Nephron (organoid): ENCODE measurements at regions not wholly inside any gene's neighbourhood (a gene's known extent, or its start where the extent isn't known, plus 50 kb on each side); places are given as distances from the start of the nearest gene placed in this dataset.
"Not testable (repeated sequence)": the region's sequence is repeated elsewhere in the genome, so short reads cannot be mapped to it uniquely, and the experiment has no call there.

Source experiments
- H3K27ac Mint-ChIP-seq, 3 experiments: 2 replicates each; pipeline ENCODE4 v1.8.0; 2020; ENCODE audit warnings: mixed read lengths in 3 of 3, mild to moderate bottlenecking in 2 of 3, moderate library complexity in 1 of 3
- H3K27me3 Mint-ChIP-seq: 2 replicates; pipeline ENCODE4 v1.8.0; 2021; ENCODE audit warnings: low read depth, mild to moderate bottlenecking, moderate library complexity, mixed read lengths
- H3K36me3 Mint-ChIP-seq: 2 replicates; pipeline ENCODE4 v1.8.0; 2020; ENCODE audit warnings: low read depth, mixed read lengths
- H3K4me1 Mint-ChIP-seq: 2 replicates; pipeline ENCODE4 v1.8.0; 2020; ENCODE audit warnings: mixed read lengths
- H3K4me3 Mint-ChIP-seq, 3 experiments: 2 replicates each; pipeline ENCODE4 v1.8.0; 2020; ENCODE audit warnings: mild to moderate bottlenecking in 3 of 3, mixed read lengths in 3 of 3, moderate library complexity in 2 of 3
- H3K9me3 Mint-ChIP-seq: 2 replicates; pipeline ENCODE4 v1.8.0; 2020; ENCODE audit warnings: mixed read lengths
- CTCF ChIP-seq, 3 experiments: fragments of 200-600 bp; sonication (generic); IDR thresholded peaks; one replicate each; pipeline ENCODE4 v1.5.0; 2021; ENCODE audit warnings: antibody characterized with exemption in 3 of 3; ENCODE audit not compliant: unreplicated experiment in 3 of 3

- Mint-ChIP-seq H3K4me1 (peaks cover 37% of the 10 kb centered on the region), H3K4me3 (no peak overlapping the region), H3K36me3 (no peaks in the 10 kb centered on the region), H3K27ac (no peak overlapping the region), H3K9me3 (no peaks in the 10 kb centered on the region), H3K27me3 (peaks cover 56% of the 10 kb centered on the region)
- TF ChIP-seq CTCF (IDR thresholded peaks at IDR 0.05; ENCODE audit: unreplicated experiment in 3 of 3), result no peak
Observed at GRCh38 chr9:78441822-78442431, 145.0 kb downstream of the PSAT1 start.

GRCh38 chr9:78442577-78442976 lies 145.7 kb downstream of the PSAT1 start:
- peaks cover 33% of the 10 kb centered on the region for H3K4me1 Mint-ChIP-seq
- H3K4me3 Mint-ChIP-seq, H3K9me3 Mint-ChIP-seq, H3K27ac Mint-ChIP-seq, H3K36me3 Mint-ChIP-seq: not testable (repeated sequence)
- H3K27me3 Mint-ChIP-seq, result peaks cover 60% of the 10 kb centered on the region

GRCh38 chr9:78443946-78444345 lies 147.0 kb downstream of the PSAT1 start:
- no peaks in the 10 kb centered on the region for H3K36me3 Mint-ChIP-seq
- no peak overlapping the region for H3K27ac Mint-ChIP-seq
- H3K27me3 Mint-ChIP-seq, result peaks cover 46% of the 10 kb centered on the region
- no peak overlapping the region for H3K4me3 Mint-ChIP-seq
- TF ChIP-seq CTCF (IDR thresholded peaks at IDR 0.05; ENCODE audit: unreplicated experiment in 3 of 3), result no peak
- peaks cover 19% of the 10 kb centered on the region for H3K4me1 Mint-ChIP-seq
- H3K9me3 Mint-ChIP-seq, result no peaks in the 10 kb centered on the region

GRCh38 chr9:78448960-78449673 lies 152.2 kb downstream of the PSAT1 start:
- H3K4me3 Mint-ChIP-seq, result no peak overlapping the region
- H3K27ac Mint-ChIP-seq, result no peak overlapping the region
- TF ChIP-seq CTCF (IDR thresholded peaks at IDR 0.05; ENCODE audit: unreplicated experiment in 3 of 3), result no peak
- no peaks in the 10 kb centered on the region for H3K9me3 Mint-ChIP-seq
- H3K4me1 Mint-ChIP-seq, result no peaks in the 10 kb centered on the region
- H3K27me3 Mint-ChIP-seq, result peaks cover 25% of the 10 kb centered on the region
- no peaks in the 10 kb centered on the region for H3K36me3 Mint-ChIP-seq

- Mint-ChIP-seq H3K4me3 (no peak overlapping the region), H3K27me3 (peaks cover 16% of the 10 kb centered on the region), H3K4me1 (no peaks in the 10 kb centered on the region), H3K36me3 (no peaks in the 10 kb centered on the region), H3K27ac (no peak overlapping the region), H3K9me3 (peaks cover 5% of the 10 kb centered on the region)
- TF ChIP-seq CTCF (IDR thresholded peaks at IDR 0.05; ENCODE audit: unreplicated experiment in 3 of 3), result no peak
Observed at GRCh38 chr9:78453450-78453849, 156.5 kb downstream of the PSAT1 start.

- peaks cover 33% of the 10 kb centered on the region for H3K9me3 Mint-ChIP-seq
- H3K4me1 Mint-ChIP-seq, result no peaks in the 10 kb centered on the region
- H3K36me3 Mint-ChIP-seq, result peaks cover 4% of the 10 kb centered on the region
Observed at GRCh38 chr9:78462611-78463010, 165.7 kb downstream of the PSAT1 start.

More at GRCh38 chr9:78462611-78463010, 165.7 kb downstream of the PSAT1 start:
- Mint-ChIP-seq H3K27me3 (no peaks in the 10 kb centered on the region), H3K27ac (no peak overlapping the region), H3K4me3 (no peak overlapping the region)
- TF ChIP-seq CTCF (IDR thresholded peaks at IDR 0.05; ENCODE audit: unreplicated experiment in 3 of 3), result no peak
